AG09309 (cell line): ENCODE measurements at regions not wholly inside any gene's neighbourhood (a gene's known extent, or its start where the extent isn't known, plus 50 kb on each side); places are given as distances from the start of the nearest gene placed in this dataset.

ENCODE experiments used
- DNase-seq: peaks from one replicate; pipeline ENCODE4 v3.0.0-alpha.2; 2010; ENCODE audit warnings: low read depth
- H3K4me3 ChIP-seq: 2 replicates; pipeline ENCODE4 v1.5.1; 2011; ENCODE audit warnings: mild to moderate bottlenecking, low read depth, low read length, moderate library complexity; ENCODE audit not compliant: control insufficient read depth
- CTCF ChIP-seq: IDR thresholded peaks from 2 replicates; pipeline ENCODE4 v1.5.1; 2011; ENCODE audit warnings: mild to moderate bottlenecking, low read depth, low read length, inconsistent platforms; ENCODE audit not compliant: insufficient read depth, control insufficient read depth; ENCODE audit errors: missing control alignments

- peak; percentile 11 for DNase-seq
Measured at GRCh38 chr12:59088673-59089072, 168.4 kb upstream of the LRIG3 start.

GRCh38 chr12:59087691-59088090 is 167.4 kb upstream of the LRIG3 start:
- H3K4me3 ChIP-seq = no peak overlapping the region
- no peak for DNase-seq
- TF ChIP-seq CTCF = no peak

More at GRCh38 chr12:59088673-59089072, 168.4 kb upstream of the LRIG3 start:
- TF ChIP-seq CTCF = no peak
- H3K4me3 ChIP-seq = no peak overlapping the region

- peak; percentile 70 for TF ChIP-seq CTCF
- no peak overlapping the region for H3K4me3 ChIP-seq
- no peak for DNase-seq
Measured at GRCh38 chr12:59087077-59087673, 166.9 kb upstream of the LRIG3 start.

- H3K4me3 ChIP-seq = no peak overlapping the region
- no peak for TF ChIP-seq CTCF
- no peak for DNase-seq
Measured at GRCh38 chr12:59086126-59086525, 165.8 kb upstream of the LRIG3 start.

- H3K4me3 ChIP-seq = no peak overlapping the region
- TF ChIP-seq CTCF = no peak
- no peak for DNase-seq
Measured at GRCh38 chr12:59085690-59086089, 165.4 kb upstream of the LRIG3 start.

GRCh38 chr12:59084511-59085375 is 164.4 kb upstream of the LRIG3 start:
- peak; percentile 44 for DNase-seq
- peak; percentile 8 for TF ChIP-seq CTCF
- no peak overlapping the region for H3K4me3 ChIP-seq
